Stomach (tissue), 8 donors: ENCODE measurements at regions not wholly inside any gene's neighbourhood (a gene's known extent, or its start where the extent isn't known, plus 50 kb on each side); places are given as distances from the start of the nearest gene placed in this dataset.

Experiments used
- DNase-seq, 2 donors: peaks; one replicate each; pipeline versions ENCODE4 v3.0.0 to v3.0.0-alpha.2; 2013 to 2019
- H3K27ac ChIP-seq, 5 donors: fragments of 200-600 bp in 4 of 5; sonication (generic) in 4 of 5; one replicate each; pipeline ENCODE4 v1.5.1; 2013 to 2019; ENCODE audit warnings: mild to moderate bottlenecking in 1 of 5, moderate library complexity in 1 of 5
- H3K27me3 ChIP-seq, 3 donors: fragments of 200-600 bp; sonication (generic); one replicate each; pipeline ENCODE4 v1.5.1; 2017 to 2019; ENCODE audit warnings: mixed run types in 1 of 3
- H3K36me3 ChIP-seq, 4 donors: fragments of 200-600 bp; sonication (generic); 1 replicate in 3 of 4; 2 replicates in 1 of 4; pipeline ENCODE4 v1.5.1; 2016 to 2019
- H3K4me1 ChIP-seq, 4 donors: fragments of 200-600 bp; sonication (generic); one replicate each; pipeline ENCODE4 v1.5.1; 2016 to 2019
- H3K4me3 ChIP-seq, 4 donors: fragments of 200-600 bp; sonication (generic) in 3 of 4; one replicate each; pipeline ENCODE4 v1.5.1; 2016 to 2019; ENCODE audit warnings: mild to moderate bottlenecking in 1 of 4
- H3K9me3 ChIP-seq, 4 donors: fragments of 200-600 bp; sonication (generic); one replicate each; pipeline ENCODE4 v1.5.1; 2016 to 2019
- CTCF ChIP-seq, 7 experiments: fragments of 450-650 bp in 4 of 7; fragments of 200-600 bp in 3 of 7; sonication (generic) in 3 of 7; IDR thresholded peaks; one replicate each; pipeline ENCODE4 v1.5.1; 2016 to 2019; ENCODE audit warnings: antibody characterized with exemption in 7 of 7, control low read depth in 2 of 7, mild to moderate bottlenecking in 1 of 7
- EP300 ChIP-seq: sonication (generic); formaldehyde crosslinking; IDR thresholded peaks from one replicate; pipeline ENCODE4 v1.6.1; 2017; ENCODE audit warnings: antibody characterized with exemption
- POLR2A ChIP-seq, 4 donors: fragments of 450-650 bp; IDR thresholded peaks; one replicate each; pipeline ENCODE4 v1.6.1; 2016; ENCODE audit warnings: antibody characterized with exemption in 4 of 4, control low read depth in 2 of 4, mild to moderate bottlenecking in 1 of 4, moderate library complexity in 1 of 4
- POLR2AphosphoS5 ChIP-seq, 3 donors: sonication (generic); formaldehyde crosslinking; IDR thresholded peaks; one replicate each; pipeline ENCODE4 v1.6.1; 2016; ENCODE audit warnings: antibody characterized with exemption in 3 of 3
- WGBS, 5 donors: extraction: QIAGEN DNeasy Blood & Tissue Kit in 3 of 5; methylation state at CpG; one replicate each; pipeline versions ENCODE4 v1.1.5 to v1.1.7; 2013 to 2018; 5-methylcytosine and 5-hydroxymethylcytosine counted together
- intact Hi-C: fragments of 100-400 bp; cut with DNase I; formaldehyde crosslinking; loops from one replicate; pipeline ENCODE4 v1.15.1; 2023; ENCODE audit warnings: low total_unique reads
- donor health status: healthy with polysubstance abuse.
- donor health status: Bipolar disorder and iron deficiency.
- donor health status: healthy.

- no peaks in the 10 kb centered on the region for H3K36me3 ChIP-seq
- no peak overlapping the region for H3K4me3 ChIP-seq
- H3K27me3 ChIP-seq, result no peaks in the 10 kb centered on the region
- H3K4me1 ChIP-seq, result peaks cover 0 to 10% (median 2%) of the 10 kb centered on the region in 4 donors
- intact Hi-C loops, result no loop called here
- 95 to 98% (median 95%) methylated on average over 3 of the region's 3 CpGs for WGBS, 5 donors
- no peak for DNase-seq
- TF ChIP-seq CTCF (IDR thresholded peaks at IDR 0.05) (no peak), EP300 (no peak), POLR2A (IDR thresholded peaks at IDR 0.05) (no peak), POLR2AphosphoS5 (IDR thresholded peaks at IDR 0.05) (no peak)
- no peak overlapping the region for H3K27ac ChIP-seq
- H3K9me3 ChIP-seq, result no peaks in the 10 kb centered on the region
Measured at GRCh38 chr17:63276821-63277220, 169.3 kb downstream of the CYB561 start.

GRCh38 chr17:63277629-63278028 lies 168.5 kb downstream of the CYB561 start:
- Histone ChIP-seq H3K4me3 (no peak overlapping the region), H3K4me1 (peaks cover 0 to 10% (median 2%) of the 10 kb centered on the region in 4 donors), H3K9me3 (no peaks in the 10 kb centered on the region), H3K36me3 (no peaks in the 10 kb centered on the region), H3K27ac (no peak overlapping the region), H3K27me3 (no peaks in the 10 kb centered on the region)
- no peak for DNase-seq
- intact Hi-C loops, result no loop called here
- WGBS, 5 donors, result 90 to 96% (median 94%) methylated on average over 3 of the region's 3 CpGs
- TF ChIP-seq POLR2A (IDR thresholded peaks at IDR 0.05) (no peak), CTCF (IDR thresholded peaks at IDR 0.05) (no peak)

- H3K36me3 ChIP-seq, result no peaks in the 10 kb centered on the region
- peaks cover 0 to 10% (median 2%) of the 10 kb centered on the region in 4 donors for H3K4me1 ChIP-seq
- H3K27me3 ChIP-seq, result no peaks in the 10 kb centered on the region
- no peak overlapping the region for H3K4me3 ChIP-seq
- H3K9me3 ChIP-seq, result no peaks in the 10 kb centered on the region
- no peak for DNase-seq
- 59 to 72% (median 64%) methylated on average over 2 of the region's 2 CpGs for WGBS, 5 donors
- intact Hi-C loops, result no loop called here
- no peak for TF ChIP-seq EP300
- no peak for TF ChIP-seq POLR2A (IDR thresholded peaks at IDR 0.05)
- no peak for TF ChIP-seq POLR2AphosphoS5 (IDR thresholded peaks at IDR 0.05)
- no peak for TF ChIP-seq CTCF (IDR thresholded peaks at IDR 0.05)
- H3K27ac ChIP-seq, result no peak overlapping the region
Measured at GRCh38 chr17:63278728-63279442, 167.2 kb downstream of the CYB561 start.

GRCh38 chr17:63279498-63280230 lies 166.4 kb downstream of the CYB561 start:
- peaks cover 0 to 8% (median 0%) of the 10 kb centered on the region in 4 donors for H3K4me1 ChIP-seq
- H3K27me3 ChIP-seq, result no peaks in the 10 kb centered on the region
- 72 to 88% (median 81%) methylated on average over 2 of the region's 2 CpGs for WGBS, 5 donors
- TF ChIP-seq POLR2A (IDR thresholded peaks at IDR 0.05) (no peak), POLR2AphosphoS5 (IDR thresholded peaks at IDR 0.05) (no peak), CTCF (IDR thresholded peaks at IDR 0.05) (no peak), EP300 (no peak)
- DNase-seq, result no peak
- no peak overlapping the region for H3K27ac ChIP-seq
- H3K9me3 ChIP-seq, result no peaks in the 10 kb centered on the region
- intact Hi-C loops, result no loop called here
- no peak overlapping the region for H3K4me3 ChIP-seq
- no peaks in the 10 kb centered on the region for H3K36me3 ChIP-seq
